GM12878 (cell line): ENCODE measurements at regions not wholly inside any gene's neighbourhood (a gene's known extent, or its start where the extent isn't known, plus 50 kb on each side); places are given as distances from the start of the nearest gene placed in this dataset.
"Not testable (repeated sequence)": the region's sequence is repeated elsewhere in the genome, so short reads cannot be mapped to it uniquely, and the experiment has no call there.

Experiments
- ATAC-seq: fragments of 200-7000 bp; cut with Tn5 transposase; 3 replicates; pipeline ENCODE4 v1.9.1; 2020; ENCODE audit warnings: mild to moderate bottlenecking, moderate library complexity
- BruUV-seq: library from RNA; stranded (reverse); fragments of 400-500 nt; replicated peaks from 2 replicates; lab custom pipeline; 2021; lab: Mats Ljungman, UMichigan
- CTCF ChIA-PET: fragments of 300-600 bp; sonication (Branson Sonifier 250); formaldehyde crosslinking; extraction: SDS; loops from one replicate; lab custom pipeline; 2021; ENCODE audit warnings: inconsistent platforms; lab: Yijun Ruan, JAX
- POLR2A ChIA-PET: fragments of 350-600 bp; formaldehyde crosslinking; extraction: SDS; loops from one replicate; lab custom pipeline; 2021; ENCODE audit warnings: inconsistent platforms; lab: Charles Lee
- RAD21 ChIA-PET: fragments of 300-600 bp; sonication (Branson Sonifier 250); formaldehyde crosslinking; loops from one replicate; lab custom pipeline; 2023; ENCODE audit warnings: antibody characterized with exemption; ENCODE audit not compliant: unreplicated experiment; lab: Charles Lee
- SMC1A ChIA-PET: fragments of 300-600 bp; sonication (Branson Sonifier 250); formaldehyde crosslinking; loops from one replicate; lab custom pipeline; 2023; ENCODE audit not compliant: unreplicated experiment, uncharacterized antibody; lab: Charles Lee
- DNase-seq: peaks from one replicate; pipeline ENCODE4 v3.0.0-alpha.2; 2011; ENCODE audit warnings: low read depth, low spot score
- FAIRE-seq: peaks from 3 replicates; lab custom pipeline; 2011; peaks lifted over from hg19 to GRCh38; lab: Jason Lieb, UNC
- H2AFZ ChIP-seq: 2 replicates; pipeline ENCODE4 v1.6.0; 2011; ENCODE audit warnings: low read depth, low read length, control low read depth; ENCODE audit not compliant: control insufficient read depth
- H3K27ac ChIP-seq: 2 replicates; pipeline ENCODE4 v1.5.1; 2011; ENCODE audit warnings: control low read depth; ENCODE audit not compliant: control insufficient read depth, insufficient read depth
- H3K27me3 ChIP-seq, 2 experiments: replicated peaks in 1 of 2; 2 replicates each; pipeline versions ENCODE4 v1.6.0 to v1.6.1; 2011; ENCODE audit warnings: low read length in 1 of 2; ENCODE audit not compliant: control insufficient read depth in 2 of 2, insufficient read depth in 2 of 2
- H3K36me3 ChIP-seq, 2 experiments: 2 replicates each; pipeline ENCODE4 v1.5.1; 2011; ENCODE audit warnings: low read length in 1 of 2; ENCODE audit not compliant: control insufficient read depth in 2 of 2, insufficient read depth in 2 of 2
- H3K4me1 ChIP-seq: 2 replicates; pipeline ENCODE4 v1.6.1; 2011; ENCODE audit warnings: mild to moderate bottlenecking, low read length, moderate library complexity, mixed read lengths; ENCODE audit not compliant: control insufficient read depth, insufficient read depth
- H3K4me2 ChIP-seq: 2 replicates; pipeline ENCODE4 v1.6.0; 2011; ENCODE audit warnings: control low read depth; ENCODE audit not compliant: control insufficient read depth, insufficient read depth
- H3K4me3 ChIP-seq: fragments of 200-600 bp; sonication (generic); 2 replicates; pipeline ENCODE4 v1.5.1; 2016
- H3K79me2 ChIP-seq: 2 replicates; pipeline ENCODE4 v1.6.0; 2011; ENCODE audit warnings: low read length; ENCODE audit not compliant: control insufficient read depth, insufficient read depth
- H3K9ac ChIP-seq: 2 replicates; pipeline ENCODE4 v1.8.0; 2011; ENCODE audit warnings: low read length, control low read depth, mixed read lengths; ENCODE audit not compliant: control insufficient read depth, insufficient read depth
- H3K9me3 ChIP-seq: replicated peaks from 3 replicates; pipeline ENCODE4 v1.5.1; 2011; ENCODE audit warnings: mild to moderate bottlenecking, low read length; ENCODE audit not compliant: control insufficient read depth, insufficient read depth
- H4K20me1 ChIP-seq: 2 replicates; pipeline ENCODE4 v1.6.0; 2011; ENCODE audit not compliant: control insufficient read depth, insufficient read depth
- BRCA1 ChIP-seq: IDR thresholded peaks from 2 replicates; pipeline ENCODE4 v1.6.1; 2011; ENCODE audit warnings: low read depth, low read length, improper control_type of control experiment
- ESRRA ChIP-seq: IDR thresholded peaks from 2 replicates; pipeline ENCODE4 v1.6.1; 2012; ENCODE audit warnings: mild to moderate bottlenecking, low read length, improper control_type of control experiment
- IRF4 ChIP-seq: IDR thresholded peaks from 2 replicates; pipeline ENCODE4 v1.6.1; 2011; ENCODE audit warnings: low read depth, low read length
- MYB ChIP-seq: fragments of 150-350 bp; IDR thresholded peaks from 2 replicates; pipeline ENCODE4 v1.6.1; 2014; ENCODE audit warnings: mild to moderate bottlenecking, low read depth, low read length, borderline replicate concordance
- WGBS: methylation state at CpG from one replicate; pipeline ENCODE4 v1.1.6; 2016; ENCODE audit warnings: low lambda C conversion rate; ENCODE audit not compliant: insufficient replicate concordance, insufficient coverage; ENCODE audit errors: missing lambda C conversion rate; 5-methylcytosine and 5-hydroxymethylcytosine counted together
- in situ Hi-C: fragments of 300-500 bp; cut with MboI; formaldehyde crosslinking; loops from 9 replicates; pipeline ENCODE4 v1.14.3; 2018; ENCODE audit warnings: mixed read lengths
- intact Hi-C: fragments of 100-400 bp; cut with micrococcal nuclease; formaldehyde crosslinking; loops from one replicate; pipeline ENCODE4 v1.14.2; 2022; ENCODE audit not compliant: unreplicated experiment

DNA sequence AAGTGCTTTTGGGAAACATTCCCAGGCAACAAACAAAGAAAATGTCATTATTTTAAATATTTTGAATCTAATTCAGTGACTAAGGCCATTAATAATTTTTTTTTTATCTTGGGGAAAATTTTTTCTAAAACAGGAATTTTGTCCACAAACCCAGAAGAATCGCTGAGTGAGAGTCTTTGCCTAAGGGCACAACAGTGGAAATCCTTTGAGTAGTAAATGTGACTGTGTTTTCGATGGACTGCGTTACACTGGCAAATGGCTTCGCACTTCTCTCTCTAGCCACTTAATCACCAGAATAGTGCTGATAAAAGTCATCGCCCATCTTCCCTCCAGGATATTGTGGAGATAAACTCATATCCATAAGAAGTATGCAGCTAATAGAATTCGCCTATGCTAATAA, 430.3 kb upstream of the AKR1E2 start:
- ChIA-PET POLR2A (no interaction called here), SMC1A (no interaction called here), CTCF (no interaction called here), RAD21 (no interaction called here)
- H4K20me1 ChIP-seq, result no peaks in the 10 kb centered on the region
- ATAC-seq (no peak), FAIRE-seq (no peak), DNase-seq (no peak)
- no peak overlapping the region for H3K4me3 ChIP-seq
- H3K4me1 ChIP-seq, result no peaks in the 10 kb centered on the region
- no peak overlapping the region for H3K9ac ChIP-seq
- intact Hi-C loops, result no loop called here
- WGBS, result 59% methylated on average over 6 of the region's 6 CpGs
- in situ Hi-C loops, result no loop called here
- H2AFZ ChIP-seq, result no peak overlapping the region
- BruUV-seq, result no TSS peak
- H3K9me3 ChIP-seq, result no peaks in the 10 kb centered on the region
- no peaks in the 10 kb centered on the region for H3K79me2 ChIP-seq
- no peaks in the 10 kb centered on the region for H3K36me3 ChIP-seq
- H3K4me2 ChIP-seq, result no peak overlapping the region
- TF ChIP-seq ESRRA, result no peak
- no peak for TF ChIP-seq MYB
- TF ChIP-seq IRF4, result no peak
- TF ChIP-seq BRCA1, result no peak
- no peaks in the 10 kb centered on the region; a peak in 1 of 4 replicates for H3K27me3 ChIP-seq
- H3K27ac ChIP-seq, result no peak overlapping the region

DNA sequence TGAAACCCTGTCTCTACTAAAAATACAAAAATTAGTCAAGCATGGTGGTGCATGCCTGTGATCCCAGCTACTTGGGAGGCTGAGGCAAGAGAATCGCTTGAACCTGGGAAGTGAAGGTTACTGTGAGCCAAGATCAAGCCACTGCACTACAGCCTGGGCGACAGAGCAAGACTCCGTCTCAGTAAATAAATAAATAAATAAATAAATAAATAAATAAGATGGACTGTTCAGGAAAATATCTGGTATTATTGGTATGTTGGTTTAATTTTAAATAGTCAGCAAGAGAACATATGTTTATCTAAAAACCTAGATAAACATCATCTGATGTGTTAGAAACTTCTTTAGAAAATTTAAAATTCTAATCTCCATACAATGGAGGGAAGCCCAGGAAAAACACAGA, 431.6 kb upstream of the AKR1E2 start:
- H3K79me2 ChIP-seq, H3K27ac ChIP-seq, H3K9ac ChIP-seq, H3K4me1 ChIP-seq, POLR2A ChIA-PET, in situ Hi-C loops, H3K4me3 ChIP-seq, RAD21 ChIA-PET, intact Hi-C loops, H2AFZ ChIP-seq, ATAC-seq, H3K4me2 ChIP-seq, FAIRE-seq, H3K36me3 ChIP-seq, H3K27me3 ChIP-seq, H3K9me3 ChIP-seq, H4K20me1 ChIP-seq, CTCF ChIA-PET, SMC1A ChIA-PET, DNase-seq, BruUV-seq: not testable (repeated sequence)
- WGBS, result 19% methylated on average over 3 of the region's 3 CpGs
